Hematopoietic multipotent progenitor cell treated with erythropoietin and hydrocortisone succinate and interleukin-3 and kit ligand, for 8 days (in vitro differentiated cells): ENCODE measurements at regions not wholly inside any gene's neighbourhood (a gene's known extent, or its start where the extent isn't known, plus 50 kb on each side); places are given as distances from the start of the nearest gene placed in this dataset.

Source experiments
- DNase-seq: peaks from one replicate; pipeline ENCODE4 v3.0.0-alpha.2; 2015

GRCh38 chr18:42137693-42138375 lies 182.8 kb downstream of the PIK3C3 start:
- no peak for DNase-seq

DNA sequence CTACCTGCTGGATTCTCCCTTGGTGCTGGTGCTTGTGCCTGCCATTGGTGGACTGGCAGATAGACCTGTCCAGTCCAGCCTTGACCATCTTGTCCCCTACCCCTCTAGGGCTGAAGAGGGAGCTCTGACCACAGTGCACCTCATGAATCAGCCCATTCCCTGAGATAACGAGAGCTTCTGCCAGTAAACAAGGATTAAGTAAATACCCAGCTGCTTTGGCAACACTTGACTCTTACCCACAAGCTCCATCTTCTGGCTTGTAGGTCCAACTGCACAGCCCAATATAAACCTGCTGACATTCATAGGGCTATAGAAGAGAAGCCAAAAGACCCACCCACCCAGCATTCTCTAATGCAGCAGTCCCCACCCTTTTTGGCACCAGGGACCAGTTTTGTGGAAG lies 186.4 kb downstream of the PIK3C3 start:
- DNase-seq = peak; percentile 22

- DNase-seq = no peak
Measured at GRCh38 chr18:42155024-42155423, 200.0 kb downstream of the PIK3C3 start.

GRCh38 chr18:42156281-42156680 lies 201.2 kb downstream of the PIK3C3 start:
- DNase-seq = no peak

DNA sequence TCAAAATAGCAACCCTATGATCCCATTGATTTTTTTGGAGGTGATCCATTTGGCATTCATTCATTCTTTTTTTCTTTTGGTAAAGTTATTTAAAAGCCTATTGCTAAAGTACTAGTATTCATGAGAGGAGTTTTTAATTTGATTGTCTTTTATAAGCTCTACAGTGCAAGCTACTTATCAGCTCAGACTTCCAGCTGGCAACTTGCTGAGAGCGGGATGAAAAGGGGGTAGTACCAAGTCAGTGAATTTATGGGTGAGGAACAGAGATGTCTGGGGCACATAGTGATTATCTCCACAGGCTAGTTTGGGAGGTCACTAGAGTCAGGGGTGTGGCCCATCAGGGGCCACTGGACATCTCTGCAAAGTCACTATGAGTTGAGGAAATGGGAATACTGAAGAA lies 202.4 kb downstream of the PIK3C3 start:
- no peak for DNase-seq

DNA sequence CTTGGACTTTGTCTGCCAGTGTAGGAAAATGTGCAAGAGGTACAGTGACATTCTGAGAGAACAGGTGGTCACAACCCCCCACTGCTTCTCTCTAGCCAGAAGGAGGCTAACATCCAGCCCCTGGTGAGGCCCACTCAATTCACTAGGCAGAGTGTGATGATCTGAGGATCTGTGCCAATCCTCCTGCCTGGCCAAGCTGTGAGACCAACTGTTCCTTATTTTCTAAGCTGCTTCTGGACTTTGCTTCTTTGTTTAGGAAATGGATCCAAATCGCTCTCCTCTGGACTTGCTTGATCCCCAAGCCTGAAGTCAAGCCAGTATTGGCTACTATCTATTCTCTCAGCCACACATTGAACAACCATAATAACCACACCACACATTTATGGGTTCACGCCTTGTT lies 202.8 kb downstream of the PIK3C3 start:
- DNase-seq = no peak

GRCh38 chr18:42159146-42159545 lies 204.1 kb downstream of the PIK3C3 start:
- DNase-seq = no peak

GRCh38 chr18:42163321-42163720 lies 208.3 kb downstream of the PIK3C3 start:
- DNase-seq = no peak

DNA sequence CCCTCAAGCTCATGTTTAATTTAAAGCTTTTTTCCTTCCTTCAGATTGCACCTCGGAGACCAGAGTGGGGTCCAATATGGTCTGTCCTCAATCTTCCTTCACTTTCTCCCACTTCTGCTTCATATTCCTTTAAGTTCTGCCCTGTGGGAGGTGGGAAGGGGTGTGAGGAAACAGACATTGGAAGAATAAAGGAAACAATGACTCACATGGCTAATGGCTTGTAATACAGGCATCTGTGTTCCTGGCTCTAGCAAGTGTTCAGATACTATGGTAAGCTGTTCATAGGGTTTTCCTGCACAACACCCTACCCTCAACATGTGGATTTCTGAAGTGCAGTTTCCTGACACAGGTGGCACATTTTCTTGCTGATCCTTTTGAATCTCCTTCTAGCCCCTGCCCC lies 209.5 kb downstream of the PIK3C3 start:
- no peak for DNase-seq

DNA sequence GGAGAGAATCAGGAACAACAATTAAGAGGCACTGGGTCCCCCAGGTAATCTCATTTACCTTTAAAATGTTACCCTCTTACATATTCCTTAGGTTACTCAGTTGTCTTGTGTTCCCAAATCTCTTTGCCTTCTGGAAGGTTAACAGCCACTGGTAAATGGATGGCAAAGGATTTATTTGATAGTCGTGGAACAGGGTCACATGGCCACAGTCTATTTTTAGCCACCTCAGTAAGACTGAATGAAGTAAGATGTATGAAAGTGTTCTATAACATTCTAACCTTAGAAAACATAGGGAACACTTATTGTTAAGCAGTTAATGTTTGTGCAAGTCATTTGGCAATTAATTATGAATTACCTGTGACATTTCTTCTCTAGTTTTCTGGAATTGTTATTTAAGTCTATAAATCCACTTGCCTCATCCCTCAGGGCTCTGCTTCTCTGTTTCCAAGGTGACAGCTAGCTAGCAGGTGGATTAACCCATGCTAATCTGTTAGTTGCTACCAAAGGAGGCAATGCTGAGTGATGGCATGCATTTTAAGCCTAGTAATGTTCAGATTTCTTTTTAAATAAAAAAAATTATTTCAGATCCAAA lies 211.0 kb downstream of the PIK3C3 start:
- no peak for DNase-seq

DNA sequence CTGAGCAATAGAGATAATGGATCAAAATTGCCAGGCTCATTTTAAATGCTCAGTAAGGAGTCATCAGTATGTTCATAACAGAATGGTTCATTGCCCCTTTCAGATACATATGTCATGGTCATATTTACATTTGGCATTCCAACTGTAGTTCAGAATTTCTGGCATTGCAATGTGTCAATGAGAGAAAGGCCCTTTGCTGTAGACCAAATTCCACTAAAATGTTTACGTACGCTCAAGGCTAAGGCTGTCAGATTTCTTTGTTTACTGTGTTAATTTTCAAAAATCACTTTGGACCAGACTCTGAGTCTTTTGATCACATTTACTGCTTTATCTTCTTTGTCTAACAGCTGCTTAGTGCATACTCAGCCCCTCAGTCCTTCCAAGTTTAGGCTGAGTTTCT lies 213.5 kb downstream of the PIK3C3 start:
- DNase-seq = no peak

- DNase-seq = no peak
Measured at GRCh38 chr18:42168907-42169306, 213.9 kb downstream of the PIK3C3 start.

DNA sequence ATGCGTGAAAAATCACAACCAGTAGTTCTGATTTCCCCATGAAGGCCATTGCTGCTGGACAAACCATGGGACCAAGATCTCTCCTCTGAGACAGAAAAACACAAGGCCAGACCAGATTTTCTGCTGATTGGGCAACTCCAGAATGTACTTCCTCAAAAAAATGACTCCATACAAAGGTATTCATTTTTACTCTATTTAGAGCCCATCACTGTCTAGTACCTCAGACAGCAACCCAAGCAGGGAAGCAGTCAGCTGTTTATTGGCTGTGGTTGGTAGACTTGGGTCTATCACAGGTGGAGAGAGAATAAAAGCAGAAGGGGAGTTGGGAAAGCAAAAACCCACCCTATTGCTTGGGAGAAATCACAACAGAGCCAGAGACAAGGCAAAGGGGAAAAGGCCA lies 219.9 kb downstream of the PIK3C3 start:
- DNase-seq = no peak

GRCh38 chr18:42176599-42176998 lies 221.6 kb downstream of the PIK3C3 start:
- no peak for DNase-seq

GRCh38 chr18:42177390-42177789 lies 222.4 kb downstream of the PIK3C3 start:
- DNase-seq = no peak

GRCh38 chr18:42178376-42179080 lies 223.5 kb downstream of the PIK3C3 start:
- no peak for DNase-seq

DNA sequence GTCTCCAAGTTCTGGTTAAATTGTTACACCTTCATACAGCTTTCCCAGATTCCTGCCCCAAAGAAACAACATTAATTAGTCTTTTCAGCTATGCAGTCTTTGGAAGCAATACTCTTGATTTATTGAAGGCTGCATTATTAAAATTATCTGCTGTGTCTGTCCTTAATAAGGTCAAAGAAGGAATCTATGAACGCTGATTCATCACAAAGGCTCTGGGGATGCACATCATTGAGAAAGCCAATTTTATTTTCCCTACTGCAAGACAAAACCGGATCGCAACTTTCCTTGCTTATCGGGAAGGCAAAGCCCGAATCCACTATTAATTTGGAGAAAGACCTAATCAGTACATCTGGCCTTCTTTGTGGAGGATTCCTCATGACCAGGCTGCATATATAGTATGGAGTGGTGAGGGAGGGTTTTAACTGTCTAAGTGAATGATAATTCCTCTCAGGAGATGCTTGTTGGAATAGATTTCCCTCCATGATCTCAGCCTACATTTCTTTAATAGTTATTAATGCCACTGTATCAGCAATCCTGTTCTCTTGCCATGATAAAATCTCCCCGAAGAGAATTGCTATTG lies 224.6 kb downstream of the PIK3C3 start:
- no peak for DNase-seq

DNA sequence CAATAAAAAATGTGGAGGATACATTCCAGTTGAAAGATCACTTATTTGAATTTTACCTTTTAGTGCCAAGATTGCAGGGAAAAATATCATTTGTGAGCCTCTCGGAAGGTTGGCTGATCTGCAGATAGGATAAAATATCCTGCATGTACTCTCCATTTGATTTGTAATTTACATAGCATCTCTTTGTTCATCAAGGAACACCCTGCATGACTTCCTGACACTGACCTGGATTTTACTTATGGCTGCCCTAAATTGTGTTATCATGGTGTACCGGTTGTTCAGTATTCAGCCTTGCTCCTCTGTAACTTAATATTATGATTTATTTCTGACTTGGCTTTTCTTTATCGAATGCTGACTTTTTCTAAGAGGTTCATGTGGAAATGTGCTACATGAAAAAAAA lies 226.4 kb downstream of the PIK3C3 start:
- no peak for DNase-seq

DNA sequence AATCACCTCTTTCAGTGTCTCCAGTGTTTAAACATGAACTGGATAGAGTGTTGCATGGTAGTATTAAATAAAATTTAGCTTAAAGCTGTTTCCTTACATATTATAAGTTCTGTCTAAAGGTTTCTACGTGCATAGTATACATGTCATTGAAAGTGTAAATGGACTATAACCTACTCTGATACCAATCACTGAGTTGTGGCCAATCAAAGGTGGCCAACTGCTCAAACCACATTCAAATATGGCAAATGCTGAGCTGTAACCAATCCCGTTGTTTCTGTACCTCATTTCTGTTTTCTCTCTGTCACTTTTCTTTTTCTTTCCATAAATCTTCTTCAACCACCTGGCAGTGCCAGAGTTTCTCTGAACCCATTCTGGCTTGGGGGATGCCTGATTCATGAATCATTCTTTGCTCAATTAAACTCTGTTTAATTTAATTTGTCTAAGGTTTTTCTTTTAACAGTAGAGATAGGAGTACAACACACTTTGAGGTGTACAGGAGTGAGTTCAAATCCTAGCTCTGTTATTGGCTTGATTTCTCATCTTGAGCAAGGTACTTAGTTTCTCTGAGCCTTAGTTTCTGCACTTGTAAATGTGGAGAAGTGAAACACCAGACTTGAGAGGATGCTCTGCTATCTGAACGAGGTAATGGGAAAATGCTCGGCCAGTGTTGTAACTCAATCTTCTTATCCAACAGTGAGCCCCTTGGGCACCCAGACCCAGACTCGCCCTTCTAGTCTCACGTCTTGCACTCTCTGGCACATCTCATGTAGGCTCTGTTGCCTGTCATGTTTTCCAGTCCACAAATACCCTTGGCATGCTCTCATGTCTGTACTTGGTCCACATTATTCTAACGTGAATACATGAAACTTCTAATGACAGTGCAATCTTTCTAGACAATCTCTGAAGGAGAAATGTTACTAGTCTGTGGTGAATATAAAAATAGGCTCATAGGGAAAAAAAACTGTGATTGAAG lies 228.0 kb downstream of the PIK3C3 start:
- DNase-seq = no peak

DNA sequence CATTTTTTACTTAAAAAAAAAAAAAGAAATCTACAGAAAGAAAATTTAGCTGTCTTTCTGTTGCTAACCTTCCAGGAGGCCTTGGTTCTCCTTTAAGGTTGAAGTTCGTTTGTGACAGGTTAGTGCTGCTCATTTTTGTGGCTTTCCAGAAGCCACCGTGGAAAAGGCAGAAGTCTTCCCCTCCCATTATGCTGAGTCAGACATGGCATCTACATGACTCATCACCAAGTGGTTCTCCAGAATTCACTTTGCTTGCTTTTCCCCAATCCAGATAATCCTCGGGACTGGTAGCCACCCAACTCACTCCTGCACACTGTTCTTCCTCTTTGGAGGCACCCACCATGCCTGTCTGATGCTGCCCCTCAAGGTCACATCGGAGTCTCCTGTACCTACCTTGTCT lies 228.7 kb downstream of the PIK3C3 start:
- no peak for DNase-seq

DNA sequence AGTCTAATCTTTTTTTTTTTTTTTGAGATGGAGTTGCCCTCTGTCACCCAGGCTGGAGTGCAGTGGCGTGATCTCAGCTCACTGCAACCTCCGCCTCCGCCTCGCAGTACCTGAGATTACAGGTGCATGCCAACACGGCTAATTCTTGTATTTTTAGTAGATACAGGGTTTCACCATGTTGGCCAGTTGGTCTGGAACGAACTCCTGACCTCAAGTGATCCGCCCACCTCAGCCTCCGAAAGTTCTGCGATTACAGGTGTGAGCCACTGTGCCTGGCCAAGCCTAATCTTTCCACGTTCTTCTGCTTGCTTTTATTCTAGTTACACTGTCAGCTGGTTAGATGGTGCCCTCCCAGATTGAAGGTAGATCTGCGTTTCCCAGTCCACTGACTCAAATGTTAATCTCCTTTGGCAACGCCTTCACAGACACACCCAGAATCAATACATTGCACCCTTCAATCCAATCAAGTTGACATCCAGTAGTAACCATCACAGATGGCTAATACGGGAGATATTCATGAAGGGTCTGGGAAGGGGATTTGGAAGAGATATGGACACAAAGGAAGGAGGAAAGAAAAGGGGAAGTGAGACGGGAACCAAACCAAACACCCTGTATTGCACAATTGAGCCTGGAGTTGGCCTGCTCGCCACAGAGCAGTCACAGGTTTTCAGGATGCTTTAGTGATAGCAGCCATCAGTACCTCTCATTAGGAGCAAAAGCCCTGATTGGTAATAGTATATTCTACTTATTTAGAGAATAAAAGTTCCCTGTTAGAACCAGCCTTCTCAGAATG lies 229.8 kb downstream of the PIK3C3 start:
- no peak for DNase-seq

DNA sequence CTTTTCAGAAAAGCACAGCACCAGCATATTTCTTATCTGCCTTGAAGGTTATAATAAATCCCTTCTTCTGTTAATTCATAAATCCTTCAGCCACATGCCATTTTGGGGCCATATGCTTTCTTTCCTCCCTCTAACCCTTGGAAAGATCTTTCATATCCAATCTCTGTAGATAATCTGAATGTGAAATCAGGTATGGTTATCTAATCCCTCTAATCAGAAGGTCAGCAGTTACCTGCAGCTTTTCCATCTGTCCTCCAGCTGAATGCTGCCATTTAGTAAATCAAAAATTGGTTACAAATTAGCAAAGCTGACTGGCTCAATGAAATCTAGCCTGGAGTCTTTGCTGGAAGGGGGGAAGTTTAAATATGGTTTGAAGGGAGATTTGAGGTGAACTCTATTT lies 230.5 kb downstream of the PIK3C3 start:
- DNase-seq = no peak
